H9 (cell line): ENCODE measurements at regions not wholly inside any gene's neighbourhood (a gene's known extent, or its start where the extent isn't known, plus 50 kb on each side); places are given as distances from the start of the nearest gene placed in this dataset.

Experiments used
- DNase-seq: peaks from one replicate; pipeline ENCODE4 v3.0.0-alpha.2; 2017
- H2AFZ ChIP-seq: one replicate; pipeline ENCODE4 v1.6.1; 2013; ENCODE audit warnings: mild to moderate bottlenecking, low read length, control low read depth, moderate library complexity
- H2AK5ac ChIP-seq: 2 replicates; pipeline ENCODE4 v1.6.1; 2013; ENCODE audit warnings: low read length, control low read depth, mixed read lengths; ENCODE audit not compliant: insufficient read length
- H2BK120ac ChIP-seq: one replicate; pipeline ENCODE4 v1.6.1; 2013; ENCODE audit warnings: low read depth, mild to moderate bottlenecking, low read length, control low read depth, inconsistent platforms; ENCODE audit not compliant: poor library complexity, severe bottlenecking
- H2BK12ac ChIP-seq: 2 replicates; pipeline ENCODE4 v1.6.1; 2013; ENCODE audit warnings: low read length, control low read depth, mixed read lengths, low read depth; ENCODE audit not compliant: insufficient read length
- H2BK15ac ChIP-seq: 2 replicates; pipeline ENCODE4 v1.6.1; 2013; ENCODE audit warnings: low read depth, low read length, control low read depth
- H2BK20ac ChIP-seq: one replicate; pipeline ENCODE4 v1.6.1; 2013; ENCODE audit warnings: low read depth, mild to moderate bottlenecking, low read length, control low read depth, inconsistent platforms; ENCODE audit not compliant: poor library complexity, severe bottlenecking
- H2BK5ac ChIP-seq: 2 replicates; pipeline ENCODE4 v1.6.1; 2013; ENCODE audit warnings: low read length, control low read depth, mixed read lengths; ENCODE audit not compliant: insufficient read length
- H3K14ac ChIP-seq: 2 replicates; pipeline ENCODE4 v1.6.1; 2013; ENCODE audit warnings: low read length, control low read depth; ENCODE audit not compliant: insufficient read depth
- H3K18ac ChIP-seq: 2 replicates; pipeline ENCODE4 v1.6.1; 2013; ENCODE audit warnings: low read depth, mild to moderate bottlenecking, mixed read lengths, low read length, control low read depth; ENCODE audit not compliant: insufficient read length
- H3K23ac ChIP-seq: 2 replicates; pipeline ENCODE4 v1.6.1; 2013; ENCODE audit warnings: low read length, control low read depth, mixed read lengths, low read depth; ENCODE audit not compliant: insufficient read length
- H3K23me2 ChIP-seq: 2 replicates; pipeline ENCODE4 v1.6.1; 2013; ENCODE audit warnings: low read depth, mild to moderate bottlenecking, mixed read lengths, low read length, control low read depth; ENCODE audit not compliant: insufficient read length, poor library complexity, severe bottlenecking
- H3K27ac ChIP-seq: 2 replicates; pipeline ENCODE4 v1.5.1; 2013; ENCODE audit warnings: low read length, control low read depth, mixed read lengths, low read depth; ENCODE audit not compliant: insufficient read length
- H3K27me3 ChIP-seq: 2 replicates; pipeline ENCODE4 v1.6.1; 2013; ENCODE audit warnings: low read length, control low read depth, inconsistent platforms; ENCODE audit not compliant: insufficient read depth
- H3K4ac ChIP-seq: 2 replicates; pipeline ENCODE4 v1.6.1; 2013; ENCODE audit warnings: low read depth, mild to moderate bottlenecking, control low read depth, inconsistent platforms, low read length, moderate library complexity
- H3K4me1 ChIP-seq: 2 replicates; pipeline ENCODE4 v1.6.1; 2013; ENCODE audit warnings: low read length, control low read depth, inconsistent platforms; ENCODE audit not compliant: insufficient read depth
- H3K4me2 ChIP-seq: 2 replicates; pipeline ENCODE4 v1.6.1; 2013; ENCODE audit warnings: low read length, control low read depth, mixed read lengths; ENCODE audit not compliant: insufficient read length, insufficient read depth
- H3K56ac ChIP-seq: 2 replicates; pipeline ENCODE4 v1.6.1; 2013; ENCODE audit warnings: low read depth, mild to moderate bottlenecking, mixed read lengths, low read length, control low read depth; ENCODE audit not compliant: insufficient read length
- H3K79me1 ChIP-seq: 2 replicates; pipeline ENCODE4 v1.6.1; 2013; ENCODE audit warnings: low read depth, mild to moderate bottlenecking, moderate library complexity, low read length, control low read depth, inconsistent platforms; ENCODE audit not compliant: insufficient read depth, poor library complexity, severe bottlenecking
- H3K79me2 ChIP-seq: 2 replicates; pipeline ENCODE4 v1.6.1; 2013; ENCODE audit warnings: low read length, control low read depth, inconsistent platforms; ENCODE audit not compliant: insufficient read depth
- H3K9ac ChIP-seq: 2 replicates; pipeline ENCODE4 v1.6.1; 2013; ENCODE audit warnings: low read length, control low read depth, mixed read lengths; ENCODE audit not compliant: insufficient read length; ENCODE audit errors: extremely low read depth
- H3K9me3 ChIP-seq: one replicate; pipeline ENCODE4 v1.6.1; 2013; ENCODE audit warnings: low read depth, low read length, inconsistent platforms; ENCODE audit not compliant: control insufficient read depth
- H3T11ph ChIP-seq: one replicate; pipeline ENCODE4 v1.6.1; 2013; ENCODE audit warnings: mild to moderate bottlenecking, low read length, control low read depth, inconsistent platforms
- H4K20me1 ChIP-seq: one replicate; pipeline ENCODE4 v1.6.1; 2013; ENCODE audit not compliant: control insufficient read depth, insufficient read length, insufficient read depth
- H4K5ac ChIP-seq: 2 replicates; pipeline ENCODE4 v1.6.1; 2013; ENCODE audit warnings: low read depth, mild to moderate bottlenecking, mixed read lengths, low read length, control low read depth; ENCODE audit not compliant: insufficient read length
- H4K8ac ChIP-seq: replicated peaks from 2 replicates; pipeline ENCODE4 v1.6.1; 2013; ENCODE audit warnings: low read length, control low read depth, mixed read lengths, low read depth; ENCODE audit not compliant: insufficient read length
- H4K91ac ChIP-seq: 2 replicates; pipeline ENCODE4 v1.6.1; 2013; ENCODE audit warnings: low read depth, mild to moderate bottlenecking, moderate library complexity, mixed read lengths, low read length, control low read depth; ENCODE audit not compliant: insufficient read length
- H3K27ac Mint-ChIP-seq, 3 experiments: 2 replicates in 2 of 3; 3 replicates in 1 of 3; pipeline ENCODE4 v1.8.0; 2020 to 2021; ENCODE audit warnings: mixed read lengths in 3 of 3, mild to moderate bottlenecking in 1 of 3, moderate library complexity in 1 of 3
- H3K27me3 Mint-ChIP-seq: 2 replicates; pipeline ENCODE4 v1.8.0; 2021; ENCODE audit warnings: low read depth, mild to moderate bottlenecking, moderate library complexity, mixed read lengths
- H3K36me3 Mint-ChIP-seq, 3 experiments: 2 replicates in 2 of 3; 3 replicates in 1 of 3; pipeline ENCODE4 v1.8.0; 2020 to 2021; ENCODE audit warnings: low read depth in 3 of 3, mixed read lengths in 3 of 3; ENCODE audit not compliant: insufficient read depth in 1 of 3
- H3K4me1 Mint-ChIP-seq, 2 experiments: 2 replicates each; pipeline ENCODE4 v1.8.0; 2020; ENCODE audit warnings: mixed read lengths in 2 of 2
- H3K4me3 Mint-ChIP-seq, 2 experiments: 2 replicates in 1 of 2; 3 replicates in 1 of 2; pipeline ENCODE4 v1.8.0; 2020 to 2021; ENCODE audit warnings: mild to moderate bottlenecking in 2 of 2, mixed read lengths in 2 of 2, moderate library complexity in 1 of 2
- H3K9me3 Mint-ChIP-seq, 2 experiments: 2 replicates in 1 of 2; 3 replicates in 1 of 2; pipeline ENCODE4 v1.8.0; 2020; ENCODE audit warnings: mild to moderate bottlenecking in 2 of 2, mixed read lengths in 2 of 2, moderate library complexity in 1 of 2
- WGBS: extraction: QIAGEN DNeasy Blood & Tissue Kit; methylation state at CpG from one replicate; pipeline ENCODE4 v1.1.7; 2013; ENCODE audit warnings: missing lambda C conversion rate, low lambda C conversion rate, mixed read lengths; ENCODE audit not compliant: insufficient read length; ENCODE audit errors: extremely low coverage; 5-methylcytosine and 5-hydroxymethylcytosine counted together
- TF ChIP-seq, protein P1 (sequence below): fragments of 200-600 bp; sonication (generic); conservative IDR thresholded peaks from 3 replicates; pipeline ENCODE4 v1.8.0; 2021; ENCODE audit warnings: antibody characterized with exemption, mild to moderate bottlenecking

DNA sequence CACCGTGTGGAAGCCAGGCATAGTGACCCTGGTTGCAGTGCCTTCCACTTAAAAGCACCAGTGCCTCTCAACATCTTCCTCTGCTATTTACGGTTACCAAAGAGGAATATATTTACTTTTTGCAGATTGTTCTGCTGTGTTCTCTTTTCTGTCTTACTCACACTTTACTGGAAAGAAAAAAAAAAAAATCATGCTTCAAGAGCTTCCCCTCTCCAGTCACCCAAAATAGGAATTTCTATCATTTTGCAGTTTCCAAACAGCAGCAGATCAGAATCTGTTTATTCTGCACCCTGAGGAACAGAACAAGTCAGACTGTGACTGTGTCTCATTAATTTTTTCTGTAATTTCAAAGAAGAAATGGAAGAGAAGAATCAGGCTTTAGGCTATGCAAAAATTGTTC, 96.1 kb downstream of the KCNJ2 start:
- no peak overlapping the region for H3K27ac ChIP-seq
- H2BK20ac ChIP-seq, result no peak overlapping the region
- no peaks in the 10 kb centered on the region; the same call in 1 of the 2 replicates for H3K4me1 ChIP-seq
- no peaks in the 10 kb centered on the region for H3K79me2 ChIP-seq
- no CpG with 5 or more reads among the region's 2 CpGs for WGBS
- DNase-seq, result no peak
- no peak overlapping the region for H4K8ac ChIP-seq
- Mint-ChIP-seq H3K36me3 (peaks cover 0 to 4% (median 2%) of the 10 kb centered on the region in 3 experiments; a peak in 2 of 7 replicates), H3K4me3 (no peak overlapping the region), H3K27me3 (no peaks in the 10 kb centered on the region), H3K9me3 (peaks cover 5 to 6% of the 10 kb centered on the region in 2 experiments; a peak in 3 of 5 replicates), H3K4me1 (peaks cover 2% of the 10 kb centered on the region in 2 experiments; a peak in 3 of 4 replicates), H3K27ac (no peak overlapping the region)
- no peak overlapping the region for H2AK5ac ChIP-seq
- TF ChIP-seq, protein P1, sequence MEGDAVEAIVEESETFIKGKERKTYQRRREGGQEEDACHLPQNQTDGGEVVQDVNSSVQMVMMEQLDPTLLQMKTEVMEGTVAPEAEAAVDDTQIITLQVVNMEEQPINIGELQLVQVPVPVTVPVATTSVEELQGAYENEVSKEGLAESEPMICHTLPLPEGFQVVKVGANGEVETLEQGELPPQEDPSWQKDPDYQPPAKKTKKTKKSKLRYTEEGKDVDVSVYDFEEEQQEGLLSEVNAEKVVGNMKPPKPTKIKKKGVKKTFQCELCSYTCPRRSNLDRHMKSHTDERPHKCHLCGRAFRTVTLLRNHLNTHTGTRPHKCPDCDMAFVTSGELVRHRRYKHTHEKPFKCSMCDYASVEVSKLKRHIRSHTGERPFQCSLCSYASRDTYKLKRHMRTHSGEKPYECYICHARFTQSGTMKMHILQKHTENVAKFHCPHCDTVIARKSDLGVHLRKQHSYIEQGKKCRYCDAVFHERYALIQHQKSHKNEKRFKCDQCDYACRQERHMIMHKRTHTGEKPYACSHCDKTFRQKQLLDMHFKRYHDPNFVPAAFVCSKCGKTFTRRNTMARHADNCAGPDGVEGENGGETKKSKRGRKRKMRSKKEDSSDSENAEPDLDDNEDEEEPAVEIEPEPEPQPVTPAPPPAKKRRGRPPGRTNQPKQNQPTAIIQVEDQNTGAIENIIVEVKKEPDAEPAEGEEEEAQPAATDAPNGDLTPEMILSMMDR, result no peak
- H2AFZ ChIP-seq, result no peak overlapping the region
- no peak overlapping the region for H2BK5ac ChIP-seq
- no peak overlapping the region for H3K56ac ChIP-seq
- no peak overlapping the region for H2BK12ac ChIP-seq
- no peak overlapping the region for H4K91ac ChIP-seq
- H3K23ac ChIP-seq, result no peak overlapping the region
- H3K79me1 ChIP-seq, result no peaks in the 10 kb centered on the region
- H2BK15ac ChIP-seq, result no peak overlapping the region
- no peak overlapping the region for H4K5ac ChIP-seq
- H3K27me3 ChIP-seq, result no peaks in the 10 kb centered on the region
- no peaks in the 10 kb centered on the region for H4K20me1 ChIP-seq
- no peak overlapping the region for H3K14ac ChIP-seq
- no peaks in the 10 kb centered on the region for H3K9me3 ChIP-seq
- no peak overlapping the region for H3K4me2 ChIP-seq
- H3K18ac ChIP-seq, result no peak overlapping the region
- no peak overlapping the region for H3K9ac ChIP-seq
- no peaks in the 10 kb centered on the region for H3K23me2 ChIP-seq
- no peak overlapping the region for H3K4ac ChIP-seq
- H2BK120ac ChIP-seq, result no peak overlapping the region
- no peak overlapping the region for H3T11ph ChIP-seq
